ENCODE measurements at regions not wholly inside any gene's neighbourhood (a gene's known extent, or its start where the extent isn't known, plus 50 kb on each side); places are given as distances from the start of the nearest gene placed in this dataset.

- FAIRE-seq: no peak
Observed at GRCh38 chr11:116641561-116642045, 131.2 kb downstream of the BUD13 start.

- no peak for FAIRE-seq
Observed at GRCh38 chr11:116640641-116641402, 132.0 kb downstream of the BUD13 start.

GRCh38 chr11:116638463-116638862, 134.3 kb downstream of the BUD13 start:
- no peak for FAIRE-seq

- FAIRE-seq: no peak
Observed at GRCh38 chr11:116637766-116638165, 135.0 kb downstream of the BUD13 start.

- FAIRE-seq: no peak
Observed at GRCh38 chr11:116636341-116636929, 136.4 kb downstream of the BUD13 start.

GRCh38 chr11:116631201-116631600, 141.6 kb downstream of the BUD13 start:
- FAIRE-seq: no peak

GRCh38 chr11:116618461-116618860, 154.3 kb downstream of the BUD13 start:
- FAIRE-seq: no peak

GRCh38 chr11:116615211-116615865, 157.4 kb downstream of the BUD13 start:
- FAIRE-seq: no peak

GRCh38 chr11:116614306-116615210, 158.2 kb downstream of the BUD13 start:
- no peak for FAIRE-seq

- no peak for FAIRE-seq
Observed at GRCh38 chr11:116613206-116613875, 159.4 kb downstream of the BUD13 start.

- FAIRE-seq: no peak
Observed at GRCh38 chr11:116611998-116612620, 160.7 kb downstream of the BUD13 start.

GRCh38 chr11:116610190-116610589, 162.6 kb downstream of the BUD13 start:
- FAIRE-seq: no peak

GRCh38 chr11:116607027-116607426, 165.8 kb downstream of the BUD13 start:
- FAIRE-seq: no peak

GRCh38 chr11:116605543-116606459, 167.0 kb downstream of the BUD13 start:
- no peak for FAIRE-seq

- no peak for FAIRE-seq
Observed at GRCh38 chr11:116603728-116604323, 169.0 kb downstream of the BUD13 start.

- FAIRE-seq: no peak
Observed at GRCh38 chr11:116602637-116602942, 170.2 kb downstream of the BUD13 start.

GRCh38 chr11:116601814-116602636, 170.8 kb downstream of the BUD13 start:
- FAIRE-seq: no peak

GRCh38 chr11:116600930-116601329, 171.9 kb downstream of the BUD13 start:
- FAIRE-seq: no peak

- no peak for FAIRE-seq
Observed at GRCh38 chr11:116598556-116598955, 174.2 kb downstream of the BUD13 start.

GRCh38 chr11:116598036-116598435, 174.8 kb downstream of the BUD13 start:
- FAIRE-seq: no peak

Measured in islet of Langerhans (tissue), 1 donor.